Heart right ventricle (tissue), 16 donors: ENCODE measurements at regions not wholly inside any gene's neighbourhood (a gene's known extent, or its start where the extent isn't known, plus 50 kb on each side); places are given as distances from the start of the nearest gene placed in this dataset.

Source experiments
- ATAC-seq, 8 donors: fragments of 200-7000 bp; cut with Tn5 transposase; one replicate each; pipeline ENCODE4 v1.9.1; 2020; ENCODE audit warnings: mild to moderate bottlenecking in 8 of 8, moderate library complexity in 8 of 8, moderate number of reproducible peaks in 1 of 8
- DNase-seq, 2 donors: peaks; one replicate each; pipeline ENCODE4 v3.0.0-alpha.2; 2020
- H3K27ac ChIP-seq, 10 donors: fragments of 200-600 bp; sonication (generic) in 2 of 10; one replicate each; pipeline versions ENCODE4 v1.5.0 to v1.8.0; 2020 to 2022; ENCODE audit warnings: mild to moderate bottlenecking in 3 of 10
- H3K27me3 ChIP-seq, 7 donors: fragments of 200-600 bp; one replicate each; pipeline ENCODE4 v1.8.0; 2021 to 2022; ENCODE audit warnings: mild to moderate bottlenecking in 2 of 7
- H3K36me3 ChIP-seq, 9 donors: fragments of 200-600 bp; sonication (generic) in 1 of 9; one replicate each; pipeline versions ENCODE4 v1.5.0 to v1.8.0; 2020 to 2022; ENCODE audit warnings: mild to moderate bottlenecking in 2 of 9
- H3K4me1 ChIP-seq, 9 donors: fragments of 200-600 bp; sonication (generic) in 1 of 9; one replicate each; pipeline versions ENCODE4 v1.5.0 to v1.8.0; 2020 to 2022; ENCODE audit warnings: mild to moderate bottlenecking in 4 of 9
- H3K4me3 ChIP-seq, 10 donors: fragments of 200-600 bp; sonication (generic) in 2 of 10; one replicate each; pipeline versions ENCODE4 v1.5.0 to v1.8.0; 2020 to 2022; ENCODE audit warnings: mild to moderate bottlenecking in 7 of 10, moderate library complexity in 2 of 10
- H3K9me3 ChIP-seq, 11 donors: fragments of 200-600 bp in 10 of 11; sonication (generic) in 2 of 11; one replicate each; pipeline versions ENCODE4 v1.5.0 to v1.8.0; 2013 to 2022; ENCODE audit warnings: mild to moderate bottlenecking in 2 of 11, control low read depth in 1 of 11, moderate library complexity in 1 of 11
- CTCF ChIP-seq, 9 donors: fragments of 200-600 bp; sonication (generic) in 2 of 9; IDR thresholded peaks; one replicate each; pipeline versions ENCODE4 v1.5.0 to v1.8.0; 2021 to 2022; ENCODE audit warnings: antibody characterized with exemption in 9 of 9, mild to moderate bottlenecking in 5 of 9, moderate library complexity in 1 of 9
- WGBS, 2 donors: extraction: QIAGEN DNeasy Blood & Tissue Kit; methylation state at CpG; one replicate each; pipeline ENCODE4 v1.1.7; 2013; ENCODE audit warnings: inconsistent platforms in 1 of 2; 5-methylcytosine and 5-hydroxymethylcytosine counted together
- intact Hi-C, 10 donors: fragments of 100-400 bp; cut with DNase I; formaldehyde crosslinking; loops; one replicate each; pipeline versions ENCODE4 v1.11.1 to v1.14.2; 2022
- donor health status: Arrhythmogenic right ventricular cardiomyopathy.
- donor health status: ischemic (EF 13 %, LVEDD 7.1; RV severe dilation, severe dysfunction).
- donor health status: healthy with polysubstance abuse.
- donor health status: DM: no; HTN: yes; CAD: no.
- donor health status: DM: no; HTN: no; CAD: no.
- donor health status: ischemic (EF 25% LVEDD 6.9; RV normal size, moderate dysfunction).
- donor health status: ischemic (EF 25% LVEDD 5.7; RV mildly dilated, moderate dysfunction).
- donor health status: healthy.
- donor health status: DM: yes; HTN: yes; CAD: no.
- donor health status: Ischemic cardiomyopathy.
- donor health status: ischemic (EF 35%, LVEDD 5.7; RV mildly dilated, moderate dysfunction).
- donor health status: nonischemic (EF 11% LVEDD 7.7; RV severe dilation, severe dysfunction).
- donor health status: DM: yes; HTN: yes; CAD: no.
- donor health status: PGD.
- donor health status: ischemic (EF 29% LVEDD 5.4; RV normal size, mild dysfunction).
- donor health status: nonischemic (EF 23%, LVEDD 6.1; RV moderate dilation, normal function).

GRCh38 chr10:128422190-128422589, 296.0 kb upstream of the MKI67 start:
- ATAC-seq, result no peak
- no peaks in the 10 kb centered on the region for H3K4me1 ChIP-seq
- H3K4me3 ChIP-seq, result no peak overlapping the region
- peaks cover 0 to 49% (median 29%) of the 10 kb centered on the region in 7 donors for H3K27me3 ChIP-seq
- no peak for DNase-seq
- intact Hi-C loops, result loop anchor here in 2 of 10 donors (5.0 to 10.0 kb wide), 2 partner anchors 100 to 157 kb away; no protein-coding TSS in a partner anchor
- no peak overlapping the region for H3K27ac ChIP-seq
- TF ChIP-seq CTCF (IDR thresholded peaks at IDR 0.05), result no peak
- no peaks in the 10 kb centered on the region for H3K9me3 ChIP-seq
- 73 to 77% methylated on average over 13 of the region's 13 CpGs for WGBS, 2 donors
- H3K36me3 ChIP-seq, result no peaks in the 10 kb centered on the region

GRCh38 chr10:128422999-128423398, 296.8 kb upstream of the MKI67 start:
- TF ChIP-seq CTCF (IDR thresholded peaks at IDR 0.05), result no peak
- no peaks in the 10 kb centered on the region for H3K36me3 ChIP-seq
- intact Hi-C loops, result loop anchor here in 2 of 10 donors (5.0 to 10.0 kb wide), 2 partner anchors 101 to 158 kb away; no protein-coding TSS in a partner anchor
- 83 to 89% methylated on average over 5 of the region's 5 CpGs for WGBS, 2 donors
- H3K4me3 ChIP-seq, result no peak overlapping the region
- H3K27ac ChIP-seq, result no peak overlapping the region
- H3K9me3 ChIP-seq, result no peaks in the 10 kb centered on the region
- no peak for DNase-seq
- no peaks in the 10 kb centered on the region for H3K4me1 ChIP-seq
- H3K27me3 ChIP-seq, result peaks cover 0 to 52% (median 31%) of the 10 kb centered on the region in 7 donors
- ATAC-seq, result no peak

- no peak for TF ChIP-seq CTCF (IDR thresholded peaks at IDR 0.05)
- Histone ChIP-seq H3K4me3 (no peak overlapping the region), H3K36me3 (no peaks in the 10 kb centered on the region), H3K9me3 (no peaks in the 10 kb centered on the region), H3K4me1 (no peaks in the 10 kb centered on the region), H3K27ac (no peak overlapping the region), H3K27me3 (peaks cover 0 to 48% (median 28%) of the 10 kb centered on the region in 7 donors)
- 74 to 78% methylated on average over 10 of the region's 10 CpGs for WGBS, 2 donors
- no peak for DNase-seq
- no peak for ATAC-seq
- intact Hi-C loops, result loop anchor here in 1 of 10 donors (10.0 kb wide), 1 partner anchor 165 kb away; no protein-coding TSS in a partner anchor
These were observed 303.1 kb upstream of the MKI67 start for GRCh38 chr10:128429321-128429720.

- peaks cover 0 to 49% (median 34%) of the 10 kb centered on the region in 7 donors for H3K27me3 ChIP-seq
- ATAC-seq (no peak), DNase-seq (no peak)
- no peak for TF ChIP-seq CTCF (IDR thresholded peaks at IDR 0.05)
- H3K4me3 ChIP-seq, result no peak overlapping the region
- WGBS, 2 donors, result 75 to 79% methylated on average over 33 of the region's 33 CpGs
- H3K36me3 ChIP-seq, result no peaks in the 10 kb centered on the region
- H3K9me3 ChIP-seq, result no peaks in the 10 kb centered on the region
- no peak overlapping the region for H3K27ac ChIP-seq
- intact Hi-C loops, result loop anchor here in 1 of 10 donors (10.0 kb wide), 1 partner anchor 165 kb away; no protein-coding TSS in a partner anchor
- no peaks in the 10 kb centered on the region for H3K4me1 ChIP-seq
These were observed 303.8 kb upstream of the MKI67 start for GRCh38 chr10:128429835-128430513.
